ENCODE measurements at regions not wholly inside any gene's neighbourhood (a gene's known extent, or its start where the extent isn't known, plus 50 kb on each side); places are given as distances from the start of the nearest gene placed in this dataset.

GRCh38 chr11:116217441-116217840 is 555.3 kb downstream of the BUD13 start:
- no peak for DNase-seq (ENCODE audit: low spot score)

- no peak for DNase-seq (ENCODE audit: low spot score)
These were observed 555.8 kb downstream of the BUD13 start for GRCh38 chr11:116217006-116217405.

- no peak for DNase-seq (ENCODE audit: low spot score)
These were observed 557.2 kb downstream of the BUD13 start for GRCh38 chr11:116215471-116216113.

GRCh38 chr11:116211147-116211546 is 561.6 kb downstream of the BUD13 start:
- no peak for DNase-seq (ENCODE audit: low spot score)

DNA sequence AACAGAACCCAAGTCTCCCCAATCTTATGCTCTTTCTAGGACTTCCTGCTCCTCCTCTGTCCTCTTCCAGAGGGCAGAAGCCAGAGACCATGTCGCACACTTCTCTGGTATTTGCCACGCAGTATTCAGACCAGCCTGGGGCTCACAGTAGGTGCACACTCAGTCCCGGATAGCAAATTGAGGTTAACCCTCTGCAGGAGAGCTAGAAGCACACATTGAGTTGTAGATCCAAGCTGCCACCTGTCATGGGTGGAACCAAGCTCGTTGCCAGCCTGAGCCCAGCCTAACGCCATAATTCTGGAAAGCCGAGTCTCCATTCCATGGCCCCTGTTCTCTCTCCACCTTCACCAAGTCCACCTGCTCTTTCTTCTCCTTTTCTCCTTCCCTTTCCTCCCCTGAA is 562.1 kb downstream of the BUD13 start:
- no peak for DNase-seq (ENCODE audit: low spot score)

GRCh38 chr11:116209255-116209654 is 563.5 kb downstream of the BUD13 start:
- no peak for DNase-seq (ENCODE audit: low spot score)

DNA sequence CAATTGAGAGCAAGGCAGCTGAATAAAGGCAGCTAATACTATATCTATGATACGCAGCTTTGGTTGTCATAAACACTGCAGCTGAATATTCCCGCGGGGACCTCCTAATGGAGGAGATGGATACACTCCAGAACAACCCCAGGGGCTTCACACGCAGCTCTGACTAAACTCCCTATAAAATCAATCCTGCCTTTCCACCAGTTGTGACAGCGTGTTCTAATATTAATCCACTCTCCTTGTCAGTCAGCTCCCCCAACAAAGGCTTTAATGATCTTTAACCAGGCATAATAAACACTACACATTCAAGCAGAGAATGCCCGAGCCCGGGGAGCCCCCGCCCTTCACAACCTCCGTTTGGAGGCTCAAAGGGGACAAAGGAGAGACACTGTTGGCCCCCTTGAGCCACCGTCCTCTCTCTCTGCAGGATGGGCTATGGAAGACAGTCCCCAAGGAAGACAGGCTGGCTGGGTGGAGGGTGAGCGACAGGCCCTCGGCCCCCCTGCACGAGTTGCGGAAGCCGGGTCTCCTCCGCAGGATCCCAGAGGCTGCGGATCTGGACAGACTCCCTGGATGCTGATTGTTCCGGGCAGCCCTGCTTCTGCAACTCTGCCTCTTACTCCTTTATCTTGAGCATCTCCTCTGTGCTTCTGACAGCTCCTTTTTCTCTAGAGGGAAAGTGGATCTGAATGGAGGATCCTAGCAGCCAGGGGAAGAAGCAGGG is 565.2 kb downstream of the BUD13 start:
- DNase-seq (ENCODE audit: low spot score): no peak

- no peak for DNase-seq (ENCODE audit: low spot score)
These were observed 565.8 kb downstream of the BUD13 start for GRCh38 chr11:116207019-116207418.

GRCh38 chr11:116202922-116203321 is 569.9 kb downstream of the BUD13 start:
- DNase-seq (ENCODE audit: low spot score): no peak

GRCh38 chr11:116200564-116200963 is 572.2 kb downstream of the BUD13 start:
- DNase-seq (ENCODE audit: low spot score): no peak

GRCh38 chr11:116199182-116199581 is 573.6 kb downstream of the BUD13 start:
- DNase-seq (ENCODE audit: low spot score): no peak

- DNase-seq (ENCODE audit: low spot score): no peak
These were observed 578.5 kb downstream of the BUD13 start for GRCh38 chr11:116194156-116194904.

DNA sequence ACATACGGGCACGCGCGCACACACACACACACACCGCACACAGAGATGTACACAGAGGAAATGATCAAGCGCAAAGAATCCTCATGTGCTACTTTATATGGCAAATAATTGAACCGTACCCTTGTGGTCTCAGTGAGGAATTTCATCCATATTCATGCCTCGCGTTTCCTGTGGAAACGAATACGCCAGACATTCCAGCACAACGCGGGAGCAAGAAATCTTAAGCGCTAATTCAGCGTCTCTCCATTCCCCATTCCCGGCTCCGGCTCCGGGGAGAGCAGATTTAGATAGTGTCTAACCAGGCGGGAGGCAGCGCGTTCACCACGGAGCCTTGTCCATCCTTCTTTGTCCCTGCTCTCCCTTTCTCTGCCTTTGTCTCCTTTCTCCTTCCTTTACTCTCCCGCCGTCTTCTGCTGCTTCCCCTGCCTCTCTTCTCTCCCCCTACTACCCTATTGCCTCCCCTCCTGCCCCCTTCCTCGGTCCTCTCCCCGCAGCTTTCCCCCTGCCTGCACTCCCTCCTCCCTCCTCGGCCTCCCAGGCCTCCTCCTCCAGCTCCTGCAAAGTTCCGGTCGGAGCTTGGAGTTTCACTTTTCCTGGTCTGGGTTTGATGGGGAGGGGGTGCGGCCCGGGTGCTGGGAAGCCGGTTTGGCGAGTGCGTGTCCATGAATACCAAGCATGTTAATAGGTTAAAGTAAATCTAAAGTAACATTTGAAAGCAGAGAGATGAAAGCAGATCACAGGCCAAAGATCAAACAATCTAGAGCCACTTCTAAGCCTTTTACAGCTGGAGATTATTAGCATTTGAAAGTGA is 579.3 kb downstream of the BUD13 start:
- peak; percentile 52 for DNase-seq (ENCODE audit: low spot score)

DNA sequence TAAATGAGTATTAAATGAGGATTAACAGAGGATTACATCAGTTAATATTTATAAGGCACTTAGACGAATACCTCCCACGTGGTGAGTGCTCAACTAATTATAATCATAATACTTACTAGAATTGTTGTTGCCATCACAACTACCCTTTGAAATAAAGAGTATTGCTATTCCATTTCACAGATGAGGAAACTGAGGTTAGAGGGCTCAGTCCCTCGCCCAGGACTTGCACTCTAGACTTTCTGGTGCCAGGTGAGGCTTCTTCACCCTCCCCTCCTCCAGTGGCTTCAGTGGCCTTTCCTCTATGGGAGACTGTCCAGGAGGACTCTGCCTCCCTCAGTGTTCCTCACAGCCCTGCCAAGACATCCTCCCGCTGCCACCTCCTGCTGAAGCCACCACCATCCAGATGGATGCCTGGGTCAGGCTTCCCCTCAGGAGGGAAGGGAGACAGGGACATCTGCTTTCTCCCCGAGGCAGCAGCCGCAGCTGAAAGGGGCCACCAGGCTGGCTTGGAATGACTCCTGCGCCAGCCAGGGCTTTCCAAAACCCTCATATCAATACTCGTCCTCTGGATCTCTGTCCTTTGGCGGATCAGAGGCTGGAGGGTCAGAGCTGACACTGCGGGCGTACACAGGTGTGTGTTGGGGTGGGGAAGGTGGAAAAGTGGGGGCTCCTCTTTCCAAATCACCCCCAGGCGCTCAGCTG is 580.1 kb downstream of the BUD13 start:
- DNase-seq (ENCODE audit: low spot score): no peak

DNA sequence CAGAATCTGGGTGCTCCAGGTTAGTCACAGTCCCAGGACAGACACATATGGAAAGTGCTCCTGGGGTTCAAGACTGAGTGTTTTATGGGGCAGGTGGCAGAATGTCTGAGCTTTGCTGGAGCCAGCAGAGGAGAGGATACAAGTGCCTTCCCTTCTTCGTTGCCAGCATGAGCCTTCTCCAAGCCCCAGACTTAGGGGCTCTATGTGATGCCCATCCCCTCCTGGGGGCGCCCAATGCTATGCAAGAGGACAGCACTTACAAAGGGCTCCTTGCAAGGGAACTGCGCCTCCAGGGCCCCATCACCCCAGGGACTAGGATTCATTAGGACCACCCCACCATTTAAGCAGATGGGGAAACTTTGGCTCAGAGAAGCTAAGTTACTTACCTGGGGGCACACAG is 581.9 kb downstream of the BUD13 start:
- no peak for DNase-seq (ENCODE audit: low spot score)

DNA sequence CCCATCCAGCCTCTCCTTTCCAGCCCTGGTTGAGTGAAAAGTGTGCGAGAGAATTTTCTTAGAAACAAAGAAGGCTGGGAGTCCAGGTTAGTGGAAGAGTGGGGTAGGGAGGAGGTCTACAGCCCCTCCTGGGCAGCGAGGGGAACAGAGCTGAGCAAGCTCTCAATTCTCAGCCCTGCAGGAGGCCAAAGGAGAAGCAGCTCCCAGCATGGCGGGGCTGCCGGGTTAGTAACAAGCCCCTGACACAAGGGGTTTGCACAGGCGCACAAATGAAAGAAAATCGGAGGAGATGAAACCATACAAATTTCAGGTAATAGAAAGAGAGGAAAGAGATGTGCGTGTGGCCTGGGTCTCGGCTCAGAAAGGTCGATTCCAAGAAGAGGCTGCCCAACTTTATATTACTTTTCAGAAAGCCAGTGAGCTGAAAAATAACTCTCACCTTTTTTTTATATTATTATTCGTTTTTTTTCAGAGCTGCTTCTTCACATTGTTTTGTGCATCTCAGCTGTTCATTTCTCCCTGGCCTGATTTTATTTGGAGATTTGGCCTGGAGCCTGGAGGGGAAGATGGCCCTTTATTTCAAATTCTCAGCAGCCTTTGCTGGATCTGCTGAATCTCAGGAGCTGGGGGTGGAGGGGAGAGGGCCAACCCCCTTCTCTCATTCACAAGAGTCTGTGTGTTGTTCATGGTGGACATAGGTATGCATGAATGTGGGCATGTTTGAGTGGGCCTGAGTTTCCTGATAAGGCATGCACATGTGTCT is 583.2 kb downstream of the BUD13 start:
- no peak for DNase-seq (ENCODE audit: low spot score)

DNA sequence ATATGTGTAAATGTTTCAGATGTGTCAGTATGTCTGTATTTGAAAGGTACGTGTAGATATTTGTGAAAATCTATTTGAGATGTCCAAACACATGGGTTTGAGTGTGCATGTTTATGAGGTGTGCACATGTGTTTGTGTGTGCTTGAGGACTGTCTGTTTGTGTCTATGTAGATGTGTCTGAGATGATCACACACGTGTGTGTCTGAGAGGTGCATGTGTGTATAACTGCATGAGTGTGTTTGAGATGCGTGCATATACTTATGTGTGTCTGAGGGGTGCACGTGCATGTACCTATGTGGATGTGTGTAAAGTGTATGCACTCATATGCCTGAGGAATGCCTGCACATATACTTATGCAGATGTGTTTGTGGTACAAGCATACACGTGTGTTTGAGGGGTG is 584.4 kb downstream of the BUD13 start:
- DNase-seq (ENCODE audit: low spot score): no peak

- DNase-seq (ENCODE audit: low spot score): no peak
These were observed 585.8 kb downstream of the BUD13 start for GRCh38 chr11:116187026-116187425.

DNA sequence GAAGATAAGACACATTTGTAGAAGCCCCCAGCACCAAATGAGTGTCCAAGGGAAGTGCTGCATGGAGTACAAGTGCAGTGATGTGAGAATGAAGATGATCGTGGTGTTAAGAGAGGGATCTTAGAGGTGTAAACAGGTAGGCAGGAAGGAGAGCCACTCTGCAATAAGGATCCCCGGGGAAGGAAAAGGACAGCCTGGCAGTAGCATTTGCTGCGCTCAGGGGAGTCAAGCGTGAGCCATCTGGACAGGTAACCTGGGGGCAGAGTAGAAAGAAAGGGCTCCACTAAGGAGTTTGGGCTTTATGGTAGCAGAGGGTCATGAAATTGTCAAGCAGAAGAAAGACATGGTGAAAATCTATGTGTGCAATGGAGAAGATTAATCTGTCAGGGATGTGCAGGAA is 587.2 kb downstream of the BUD13 start:
- DNase-seq (ENCODE audit: low spot score): no peak

DNA sequence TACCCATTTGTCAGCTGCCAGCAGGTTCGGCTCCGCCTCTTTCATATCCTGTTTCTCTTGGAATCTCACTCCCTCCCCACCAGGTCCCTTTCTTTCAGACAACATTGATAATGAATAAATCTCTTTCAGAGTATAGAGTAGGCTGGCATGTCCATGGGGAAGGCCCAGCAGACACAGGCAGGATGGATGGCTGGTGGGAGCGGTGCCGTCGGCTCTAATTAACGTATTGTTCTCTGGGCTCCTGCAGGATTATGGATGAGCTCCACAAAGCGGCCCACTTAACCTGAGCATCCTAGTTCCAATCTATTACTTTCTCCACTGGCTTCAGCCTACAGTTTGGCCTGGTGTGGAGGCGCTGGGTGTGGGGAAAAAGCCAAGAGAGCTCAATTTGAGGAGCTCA is 588.0 kb downstream of the BUD13 start:
- DNase-seq (ENCODE audit: low spot score): no peak

GRCh38 chr11:116182356-116182966 is 590.3 kb downstream of the BUD13 start:
- DNase-seq (ENCODE audit: low spot score): no peak

All from GM03348 (cell line).